ENCODE measurements at regions not wholly inside any gene's neighbourhood (a gene's known extent, or its start where the extent isn't known, plus 50 kb on each side); places are given as distances from the start of the nearest gene placed in this dataset.

DNA sequence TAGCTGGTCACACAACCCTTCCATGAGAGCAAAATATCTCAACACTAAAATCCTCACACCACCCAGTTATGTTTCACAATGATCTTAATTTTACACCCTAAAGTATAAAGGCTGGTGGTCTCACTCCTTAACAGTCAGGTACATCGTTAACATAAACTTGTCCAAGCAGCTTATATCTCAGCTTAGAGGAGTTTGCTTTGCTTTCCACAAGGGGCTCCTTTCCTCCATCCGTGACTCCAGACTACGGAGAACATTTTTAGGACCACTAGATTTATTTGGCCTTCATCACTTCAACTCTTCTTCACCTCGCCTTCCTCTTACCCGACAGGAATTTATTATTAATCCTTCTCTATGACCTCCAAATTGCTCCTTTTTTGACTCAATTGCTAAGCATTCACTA lies 1014.1 kb upstream of the NUDT12 start (continued):
- TF ChIP-seq USF2 (IDR thresholded peaks at IDR 0.05; ENCODE audit: borderline replicate concordance, low read depth, low read length), result no peak

DNA sequence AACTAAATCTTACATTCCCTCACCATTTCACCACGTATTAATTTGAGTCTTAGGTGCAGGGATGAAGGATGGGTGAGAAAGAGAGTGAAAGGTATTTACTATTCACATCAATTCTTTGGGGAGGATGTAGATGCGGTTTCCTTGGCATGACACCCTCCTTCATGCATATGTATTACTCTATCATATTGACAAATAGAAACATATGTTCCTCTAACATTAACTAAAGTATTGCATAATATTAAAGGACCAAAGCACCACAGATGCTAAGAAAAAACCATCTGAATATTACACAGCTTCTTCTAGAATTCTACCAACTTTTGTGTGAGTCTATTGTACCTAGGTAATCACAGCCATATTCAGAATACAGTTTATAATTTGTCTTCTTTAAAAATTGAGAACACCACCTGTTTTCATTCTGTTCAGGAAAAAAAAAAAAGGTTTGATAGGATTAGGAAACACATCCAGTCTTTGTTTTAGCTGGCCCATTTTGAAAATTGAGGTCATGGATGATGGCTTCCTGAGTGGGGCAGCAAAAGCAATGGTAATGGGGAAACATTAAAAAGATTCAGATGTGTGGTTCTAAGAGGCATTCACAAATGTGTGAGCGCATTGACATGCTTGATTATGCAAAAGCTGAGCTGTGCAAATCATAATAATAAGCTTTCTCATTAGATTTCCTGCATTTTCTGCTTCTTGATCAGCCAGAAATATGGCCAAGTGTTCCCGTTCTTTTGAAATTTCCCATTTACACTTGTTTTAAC lies 1011.5 kb upstream of the NUDT12 start:
- no peak overlapping the region for H3K4me3 ChIP-seq (ENCODE audit: low read depth in 2 of 2, low read length in 1 of 2)
- ChIA-PET POLR2A (no interaction called here), CTCF (no interaction called here)
- H4K20me1 ChIP-seq (ENCODE audit: insufficient read depth), result no peaks in the 10 kb centered on the region
- no peak for DNase-seq
- H3K4me2 ChIP-seq, result no peak overlapping the region
- WGBS (ENCODE audit: low lambda C conversion rate), result 65% methylated on average over 4 of the region's 4 CpGs
- no peaks in the 10 kb centered on the region for H3K27me3 ChIP-seq (ENCODE audit: insufficient read depth)
- TF ChIP-seq, protein P1, sequence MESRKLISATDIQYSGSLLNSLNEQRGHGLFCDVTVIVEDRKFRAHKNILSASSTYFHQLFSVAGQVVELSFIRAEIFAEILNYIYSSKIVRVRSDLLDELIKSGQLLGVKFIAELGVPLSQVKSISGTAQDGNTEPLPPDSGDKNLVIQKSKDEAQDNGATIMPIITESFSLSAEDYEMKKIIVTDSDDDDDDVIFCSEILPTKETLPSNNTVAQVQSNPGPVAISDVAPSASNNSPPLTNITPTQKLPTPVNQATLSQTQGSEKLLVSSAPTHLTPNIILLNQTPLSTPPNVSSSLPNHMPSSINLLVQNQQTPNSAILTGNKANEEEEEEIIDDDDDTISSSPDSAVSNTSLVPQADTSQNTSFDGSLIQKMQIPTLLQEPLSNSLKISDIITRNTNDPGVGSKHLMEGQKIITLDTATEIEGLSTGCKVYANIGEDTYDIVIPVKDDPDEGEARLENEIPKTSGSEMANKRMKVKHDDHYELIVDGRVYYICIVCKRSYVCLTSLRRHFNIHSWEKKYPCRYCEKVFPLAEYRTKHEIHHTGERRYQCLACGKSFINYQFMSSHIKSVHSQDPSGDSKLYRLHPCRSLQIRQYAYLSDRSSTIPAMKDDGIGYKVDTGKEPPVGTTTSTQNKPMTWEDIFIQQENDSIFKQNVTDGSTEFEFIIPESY (IDR thresholded peaks at IDR 0.05; ENCODE audit: borderline replicate concordance, low read depth), result no peak
- TF ChIP-seq GABPA (IDR thresholded peaks at IDR 0.05; ENCODE audit: low read depth) (no peak), PBX3 (IDR thresholded peaks at IDR 0.05) (no peak), MXI1 (IDR thresholded peaks at IDR 0.05; ENCODE audit: low read depth, low read length) (no peak), ELF1 (IDR thresholded peaks at IDR 0.05) (no peak), RFX5 (IDR thresholded peaks at IDR 0.05; ENCODE audit: low read length) (no peak), RXRA (IDR thresholded peaks at IDR 0.05; ENCODE audit: borderline replicate concordance, low read depth) (no peak), FOSL2 (IDR thresholded peaks at IDR 0.05; ENCODE audit: borderline replicate concordance, low read depth) (no peak), CHD2 (IDR thresholded peaks at IDR 0.05; ENCODE audit: low read length, partially characterized antibody) (no peak), GATA2 (CRISPR knock-in tag; IDR thresholded peaks at IDR 0.05) (no peak), EP300 (IDR thresholded peaks at IDR 0.05; ENCODE audit: borderline replicate concordance in 1 of 2, low read depth in 1 of 2, low read length in 1 of 2) (no peak), CTCF (IDR thresholded peaks at IDR 0.05) (no peak), EZH2phosphoT487 (IDR thresholded peaks at IDR 0.05; ENCODE audit: borderline replicate concordance, low read depth) (no peak), YY1 (IDR thresholded peaks at IDR 0.05; ENCODE audit: low read depth) (no peak), FOXM1 (IDR thresholded peaks at IDR 0.05; ENCODE audit: low read depth) (no peak), RAD21 (IDR thresholded peaks at IDR 0.05; ENCODE audit: low read length) (no peak; the same call in 1 of the 2 replicates), TAF1 (IDR thresholded peaks at IDR 0.05; ENCODE audit: borderline replicate concordance, low read depth, low read length) (no peak), POLR2AphosphoS5 (IDR thresholded peaks at IDR 0.05; ENCODE audit: low read depth, low read length) (no peak), NRF1 (IDR thresholded peaks at IDR 0.05; ENCODE audit: low read depth, low read length) (no peak)
- TF ChIP-seq, protein P2, sequence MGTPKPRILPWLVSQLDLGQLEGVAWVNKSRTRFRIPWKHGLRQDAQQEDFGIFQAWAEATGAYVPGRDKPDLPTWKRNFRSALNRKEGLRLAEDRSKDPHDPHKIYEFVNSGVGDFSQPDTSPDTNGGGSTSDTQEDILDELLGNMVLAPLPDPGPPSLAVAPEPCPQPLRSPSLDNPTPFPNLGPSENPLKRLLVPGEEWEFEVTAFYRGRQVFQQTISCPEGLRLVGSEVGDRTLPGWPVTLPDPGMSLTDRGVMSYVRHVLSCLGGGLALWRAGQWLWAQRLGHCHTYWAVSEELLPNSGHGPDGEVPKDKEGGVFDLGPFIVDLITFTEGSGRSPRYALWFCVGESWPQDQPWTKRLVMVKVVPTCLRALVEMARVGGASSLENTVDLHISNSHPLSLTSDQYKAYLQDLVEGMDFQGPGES (IDR thresholded peaks at IDR 0.05; ENCODE audit: low read depth, low read length), result no peak
- no peak overlapping the region for H3K27ac ChIP-seq (ENCODE audit: low read depth in 2 of 2, low read length in 1 of 2)
- no peak overlapping the region for H3K9ac ChIP-seq
- H3K9me3 ChIP-seq, result no peaks in the 10 kb centered on the region
- no peaks in the 10 kb centered on the region for H3K9me2 ChIP-seq
- H3F3A ChIP-seq (replicated peaks; ENCODE audit: insufficient read depth), result no peaks in the 10 kb centered on the region
- no peaks in the 10 kb centered on the region for H3K36me3 ChIP-seq (replicated peaks in 1 of 2; ENCODE audit: control insufficient read depth in 1 of 2, insufficient read depth in 2 of 2, low read length in 1 of 2)
- no peak overlapping the region for H2AFZ ChIP-seq (ENCODE audit: low read depth)
- no peaks in the 10 kb centered on the region for H3K4me1 ChIP-seq (ENCODE audit: control insufficient read depth in 1 of 2, insufficient read depth in 2 of 2, low read depth in 1 of 2, low read length in 1 of 2)
- no peaks in the 10 kb centered on the region for H3K79me2 ChIP-seq (ENCODE audit: insufficient read depth)
